ENCODE measurements at regions not wholly inside any gene's neighbourhood (a gene's known extent, or its start where the extent isn't known, plus 50 kb on each side); places are given as distances from the start of the nearest gene placed in this dataset.

GRCh38 chr12:105774037-105774436 is 364.7 kb downstream of the NUAK1 start:
- DNase-seq (ENCODE audit: extremely low spot score), result no peak
- Histone ChIP-seq H3K4me1 (peaks cover 0 to 7% (median 3%) of the 10 kb centered on the region in 4 donors), H3K27me3 (no peaks in the 10 kb centered on the region), H3K27ac (replicated peaks in 1 of 4) (no peak overlapping the region), H3K9me3 (no peaks in the 10 kb centered on the region), H3K36me3 (no peaks in the 10 kb centered on the region), H3K4me3 (no peak overlapping the region)
- WGBS, result 92% methylated on average over 5 of the region's 5 CpGs
- intact Hi-C loops (cut with DNase I), result no loop called here
- TF ChIP-seq, protein P1, sequence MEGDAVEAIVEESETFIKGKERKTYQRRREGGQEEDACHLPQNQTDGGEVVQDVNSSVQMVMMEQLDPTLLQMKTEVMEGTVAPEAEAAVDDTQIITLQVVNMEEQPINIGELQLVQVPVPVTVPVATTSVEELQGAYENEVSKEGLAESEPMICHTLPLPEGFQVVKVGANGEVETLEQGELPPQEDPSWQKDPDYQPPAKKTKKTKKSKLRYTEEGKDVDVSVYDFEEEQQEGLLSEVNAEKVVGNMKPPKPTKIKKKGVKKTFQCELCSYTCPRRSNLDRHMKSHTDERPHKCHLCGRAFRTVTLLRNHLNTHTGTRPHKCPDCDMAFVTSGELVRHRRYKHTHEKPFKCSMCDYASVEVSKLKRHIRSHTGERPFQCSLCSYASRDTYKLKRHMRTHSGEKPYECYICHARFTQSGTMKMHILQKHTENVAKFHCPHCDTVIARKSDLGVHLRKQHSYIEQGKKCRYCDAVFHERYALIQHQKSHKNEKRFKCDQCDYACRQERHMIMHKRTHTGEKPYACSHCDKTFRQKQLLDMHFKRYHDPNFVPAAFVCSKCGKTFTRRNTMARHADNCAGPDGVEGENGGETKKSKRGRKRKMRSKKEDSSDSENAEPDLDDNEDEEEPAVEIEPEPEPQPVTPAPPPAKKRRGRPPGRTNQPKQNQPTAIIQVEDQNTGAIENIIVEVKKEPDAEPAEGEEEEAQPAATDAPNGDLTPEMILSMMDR (IDR thresholded peaks at IDR 0.05), result no peak
- no peak for TF ChIP-seq POLR2A (IDR thresholded peaks at IDR 0.05; ENCODE audit: low read depth)

DNA sequence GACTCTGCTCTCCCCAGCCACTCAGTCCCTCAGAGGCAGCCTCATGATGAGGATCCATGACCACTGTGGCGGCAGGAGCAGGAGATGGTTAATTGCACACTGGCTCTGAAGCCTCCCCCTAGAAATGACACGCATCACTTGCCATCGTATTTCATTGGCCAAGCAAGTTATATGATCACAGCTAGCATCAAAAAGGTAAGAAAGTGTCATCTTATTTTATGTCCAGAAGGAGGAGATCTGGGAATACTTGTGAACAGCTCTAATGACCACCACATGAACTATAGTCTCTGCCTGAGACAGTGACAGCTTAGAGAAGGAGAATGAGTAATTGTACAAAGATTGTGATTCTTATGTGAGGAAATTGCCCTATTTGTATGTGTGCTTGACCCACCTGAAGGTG is 363.4 kb downstream of the NUAK1 start:
- no peaks in the 10 kb centered on the region for H3K36me3 ChIP-seq
- H3K4me1 ChIP-seq, result peaks cover 0 to 7% (median 3%) of the 10 kb centered on the region in 4 donors
- no peak for DNase-seq (ENCODE audit: extremely low spot score)
- no peak overlapping the region for H3K27ac ChIP-seq (replicated peaks in 1 of 4)
- no peak for TF ChIP-seq EP300 (IDR thresholded peaks at IDR 0.05)
- TF ChIP-seq, protein P1 (IDR thresholded peaks at IDR 0.05), result no peak
- no peak for TF ChIP-seq POLR2A (IDR thresholded peaks at IDR 0.05; ENCODE audit: low read depth)
- no peak for TF ChIP-seq POLR2AphosphoS5 (IDR thresholded peaks at IDR 0.05)
- 65% methylated on average over 3 of the region's 3 CpGs for WGBS
- intact Hi-C loops (cut with DNase I), result no loop called here
- no peak overlapping the region for H3K4me3 ChIP-seq
- H3K27me3 ChIP-seq, result no peaks in the 10 kb centered on the region
- no peaks in the 10 kb centered on the region for H3K9me3 ChIP-seq

GRCh38 chr12:105783983-105784947 is 354.5 kb downstream of the NUAK1 start:
- no peak for DNase-seq (ENCODE audit: extremely low spot score)
- Histone ChIP-seq H3K9me3 (no peaks in the 10 kb centered on the region), H3K27ac (replicated peaks in 1 of 4) (no peak overlapping the region), H3K4me1 (peaks cover 3 to 13% (median 12%) of the 10 kb centered on the region in 4 donors), H3K27me3 (no peaks in the 10 kb centered on the region), H3K36me3 (no peaks in the 10 kb centered on the region), H3K4me3 (no peak overlapping the region)
- intact Hi-C loops (cut with DNase I), result no loop called here
- 70% methylated on average over 8 of the region's 8 CpGs for WGBS
- TF ChIP-seq POLR2AphosphoS5 (IDR thresholded peaks at IDR 0.05) (no peak), EP300 (IDR thresholded peaks at IDR 0.05) (no peak)
- TF ChIP-seq, protein P1 (IDR thresholded peaks at IDR 0.05), result no peak

- no peak overlapping the region for H3K27ac ChIP-seq (replicated peaks in 1 of 4)
- H3K36me3 ChIP-seq, result no peaks in the 10 kb centered on the region
- peaks cover 0 to 20% (median 6%) of the 10 kb centered on the region in 4 donors for H3K9me3 ChIP-seq
- DNase-seq (ENCODE audit: extremely low spot score), result no peak
- intact Hi-C loops (cut with DNase I), result no loop called here
- H3K4me3 ChIP-seq, result no peak overlapping the region
- no peaks in the 10 kb centered on the region for H3K4me1 ChIP-seq
- H3K27me3 ChIP-seq, result no peaks in the 10 kb centered on the region
- TF ChIP-seq POLR2AphosphoS5 (IDR thresholded peaks at IDR 0.05), result no peak
- TF ChIP-seq POLR2A (IDR thresholded peaks at IDR 0.05; ENCODE audit: low read depth), result no peak
- TF ChIP-seq EP300 (IDR thresholded peaks at IDR 0.05), result no peak
- TF ChIP-seq, protein P1 (IDR thresholded peaks at IDR 0.05), result no peak
- 87% methylated on average over 5 of the region's 5 CpGs for WGBS
Measured at GRCh38 chr12:105793421-105793820, 345.3 kb downstream of the NUAK1 start.

Measured in esophagus muscularis mucosa (tissue), 4 donors.